Fibroblast of skin of left biceps (primary cell): ENCODE measurements at regions not wholly inside any gene's neighbourhood (a gene's known extent, or its start where the extent isn't known, plus 50 kb on each side); places are given as distances from the start of the nearest gene placed in this dataset.

Source experiments
- DNase-seq, 2 experiments: peaks; one replicate each; pipeline ENCODE4 v3.0.0-alpha.2; 2013; ENCODE audit warnings: low read depth in 2 of 2

DNA sequence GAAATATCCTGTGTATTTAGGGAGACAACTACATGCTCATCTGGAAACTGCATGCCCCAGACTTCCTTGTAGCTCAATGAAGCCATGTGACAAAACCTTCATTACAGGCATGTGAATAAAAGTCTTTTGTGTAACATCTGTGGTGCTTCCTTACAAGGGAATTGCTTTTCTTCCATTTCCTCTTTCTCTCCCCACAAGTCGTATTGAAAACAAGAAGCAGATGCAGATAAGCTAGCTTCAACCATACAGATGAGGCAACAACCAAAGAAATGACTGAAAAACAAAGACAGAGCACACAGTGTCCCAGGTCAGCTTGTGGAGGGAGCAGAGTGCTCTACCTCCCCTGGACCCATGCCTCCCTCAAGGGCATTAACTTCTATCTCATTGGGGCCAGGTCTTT, 115.8 kb upstream of the INPP4B start:
- DNase-seq = no peak

DNA sequence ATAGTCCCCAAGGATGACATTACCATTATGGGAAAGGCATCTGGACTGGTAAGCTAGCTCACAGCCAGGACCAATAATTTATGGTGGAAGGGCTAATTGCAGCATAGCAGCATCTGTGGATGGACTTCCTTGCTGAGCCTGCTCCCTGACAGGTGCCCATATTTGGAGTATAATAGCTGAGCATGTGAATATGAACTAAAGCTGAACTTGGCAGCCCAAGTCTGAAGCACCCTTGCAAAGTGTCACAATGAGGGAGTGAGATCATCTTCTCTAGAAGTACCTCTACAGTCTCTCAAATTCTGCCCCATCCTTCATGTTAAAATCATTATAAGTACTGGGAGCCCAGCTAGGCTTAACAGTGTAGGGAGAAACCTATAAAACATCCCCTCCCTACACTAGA, 128.2 kb upstream of the INPP4B start:
- no peak for DNase-seq

DNA sequence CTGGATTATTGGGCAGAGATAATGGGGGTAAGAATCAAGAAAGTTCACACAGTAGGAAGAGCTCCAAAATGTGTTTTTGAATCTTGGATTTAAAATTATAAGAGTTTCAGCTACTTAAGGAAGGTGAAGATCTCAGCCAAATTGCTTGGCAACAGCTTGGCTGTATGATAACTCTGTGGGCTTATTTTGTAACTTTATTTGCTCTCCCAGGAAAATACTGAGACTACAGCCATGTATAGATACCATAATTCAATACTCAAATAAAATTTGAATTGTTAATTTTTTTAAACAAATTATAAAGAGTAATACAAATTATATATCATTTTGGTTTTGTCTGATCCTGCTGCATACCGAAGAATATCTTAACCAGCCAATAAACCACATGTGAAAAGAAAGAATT, 129.5 kb upstream of the INPP4B start:
- DNase-seq = no peak

GRCh38 chr4:142976482-142976881, 130.4 kb upstream of the INPP4B start:
- DNase-seq = no peak

DNA sequence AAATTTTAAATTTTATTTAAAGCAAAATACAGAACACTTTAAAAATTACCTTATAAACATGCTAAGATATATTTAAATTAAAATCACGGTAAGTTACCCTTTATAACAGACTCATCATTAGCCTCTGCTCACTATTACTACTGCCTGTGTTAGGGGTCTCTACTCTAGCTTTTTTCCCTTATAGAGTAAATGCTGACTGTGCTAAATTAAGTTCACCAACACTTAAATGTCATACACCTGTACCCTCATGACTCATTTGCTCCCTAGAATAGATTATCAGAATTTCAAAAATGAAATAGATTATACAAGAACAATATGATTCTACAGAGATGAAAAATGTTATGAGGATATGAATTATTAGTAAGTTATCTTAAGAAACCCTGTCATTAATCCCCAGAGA, 131.1 kb upstream of the INPP4B start:
- no peak for DNase-seq

DNA sequence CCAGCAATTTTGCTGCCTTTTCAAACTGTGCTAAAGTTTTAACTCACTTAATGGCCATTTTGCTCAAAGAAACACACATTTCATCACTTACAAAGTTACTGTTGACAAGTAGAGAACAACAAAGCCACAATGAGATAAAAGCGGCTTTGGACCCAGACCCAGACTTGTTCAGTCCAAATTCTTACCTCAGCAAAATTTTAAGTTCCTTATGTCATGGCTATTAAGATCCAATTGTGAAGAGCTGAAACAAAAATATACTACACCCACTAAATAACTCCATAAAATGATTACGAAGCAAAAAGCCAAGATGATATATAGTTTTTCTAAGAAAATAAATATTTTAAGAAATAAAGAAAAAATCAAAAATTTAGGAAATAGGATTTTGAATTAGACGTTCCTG, 137.0 kb upstream of the INPP4B start:
- no peak for DNase-seq

DNA sequence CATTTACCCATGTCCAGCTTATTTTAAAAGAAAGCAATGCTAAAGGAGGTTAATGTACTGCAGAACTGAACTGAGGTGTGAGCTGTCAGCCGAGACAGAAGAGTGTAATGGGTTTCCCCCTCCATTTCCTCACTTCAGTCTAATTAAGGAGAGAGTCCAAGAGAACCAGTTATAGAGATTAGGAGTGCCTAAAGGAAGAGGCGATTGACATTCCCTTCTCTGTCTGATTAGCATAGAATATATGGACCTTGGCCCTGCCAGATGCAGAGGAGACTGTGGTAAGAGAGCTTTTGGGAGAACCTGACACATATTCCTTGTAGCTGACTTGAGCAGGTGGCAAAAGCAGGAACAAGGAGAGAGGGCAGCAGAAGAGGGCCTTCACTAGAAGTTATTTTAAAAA, 137.5 kb upstream of the INPP4B start:
- no peak for DNase-seq

GRCh38 chr4:142984871-142985585, 138.9 kb upstream of the INPP4B start:
- DNase-seq = no peak

GRCh38 chr4:143016171-143016570, 168.5 kb upstream of the USP38 start:
- no peak for DNase-seq

GRCh38 chr4:143017210-143017609, 167.5 kb upstream of the USP38 start:
- no peak for DNase-seq

DNA sequence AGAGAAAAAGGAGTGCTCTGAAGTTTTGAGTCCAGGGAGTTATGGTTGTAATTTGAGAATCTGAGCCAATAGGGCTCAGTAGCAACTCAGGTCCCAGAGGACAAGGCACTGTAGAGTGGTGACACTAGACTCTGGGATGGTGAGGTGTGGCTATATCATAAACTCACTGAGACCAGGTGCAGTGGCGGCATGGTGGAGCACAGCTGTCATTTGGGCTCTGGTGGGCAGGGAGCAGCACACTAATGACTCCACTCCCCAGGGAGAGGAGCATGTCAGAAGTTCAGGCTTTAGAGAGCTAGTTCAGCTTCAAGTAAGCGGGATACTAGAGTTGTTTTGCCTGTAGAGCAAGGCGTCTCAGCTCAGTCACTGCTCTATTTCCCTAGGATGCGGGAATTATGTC, 165.4 kb upstream of the USP38 start:
- no peak for DNase-seq

- DNase-seq = no peak
These were observed 163.3 kb upstream of the USP38 start for GRCh38 chr4:143021384-143021783.

- DNase-seq = no peak
These were observed 161.3 kb upstream of the USP38 start for GRCh38 chr4:143023239-143023918.

DNA sequence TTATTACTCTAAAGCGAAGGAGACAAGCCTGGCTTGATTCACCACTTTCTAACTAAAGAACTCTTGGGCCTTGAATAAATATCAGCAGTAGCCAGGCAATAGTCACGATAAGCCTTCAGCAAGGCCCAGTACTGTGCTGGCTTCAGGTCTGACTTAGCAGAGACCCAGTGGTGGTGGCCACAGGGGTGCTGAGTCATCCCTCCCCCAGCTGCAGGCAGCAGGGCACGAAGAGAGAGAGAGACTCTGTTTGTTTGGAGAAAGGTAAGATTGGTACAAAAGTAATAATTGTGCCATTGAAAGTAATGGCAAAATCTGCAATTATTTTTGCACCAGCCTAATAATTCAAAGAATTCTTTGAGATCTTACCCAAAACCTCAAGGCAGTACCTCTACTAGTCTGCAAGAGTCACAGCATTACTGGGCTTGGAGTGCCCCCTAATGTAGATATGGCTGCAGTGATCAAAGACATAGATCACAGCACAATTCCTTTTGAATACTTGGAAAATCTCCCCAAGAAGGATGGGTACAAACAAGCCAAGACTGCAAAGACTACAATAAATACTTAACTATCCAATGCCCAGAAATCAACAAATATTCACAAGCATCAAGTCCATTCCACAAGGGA, 159.5 kb upstream of the USP38 start:
- DNase-seq = peak; percentile 6 to 17

DNA sequence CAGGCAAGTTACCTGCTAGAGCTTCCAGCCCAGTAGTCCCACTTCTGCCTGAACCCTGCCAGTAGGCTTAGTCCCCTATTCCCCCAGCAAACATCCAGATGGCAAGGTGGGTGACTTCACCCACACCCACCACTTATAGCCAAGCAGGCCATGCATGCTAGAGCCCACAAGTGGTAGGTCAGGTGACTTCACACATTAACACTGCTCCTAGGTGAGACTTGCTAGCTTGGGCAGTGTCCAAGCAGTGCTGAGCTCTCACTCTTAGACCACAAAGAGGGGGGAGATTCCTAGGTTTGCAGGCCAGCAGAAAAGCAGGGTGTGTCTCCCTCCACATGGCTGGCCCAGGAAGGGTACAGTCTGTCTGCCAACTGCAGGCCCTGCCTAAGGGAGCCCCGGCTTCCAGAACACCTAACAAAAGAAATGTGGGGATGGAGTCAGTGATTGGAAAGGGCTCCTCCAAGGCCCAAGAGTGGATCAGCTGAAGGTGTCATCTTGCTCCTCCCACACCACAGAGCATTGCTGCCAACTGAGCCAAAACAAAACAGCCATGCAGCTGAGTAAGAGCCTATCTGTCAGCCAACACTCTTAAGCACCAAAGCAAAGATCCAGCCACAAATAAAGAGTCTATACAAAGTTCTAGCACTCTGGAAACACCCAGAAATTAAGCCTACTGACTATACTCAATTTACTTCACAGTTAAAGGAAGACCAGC, 158.1 kb upstream of the USP38 start:
- no peak for DNase-seq

DNA sequence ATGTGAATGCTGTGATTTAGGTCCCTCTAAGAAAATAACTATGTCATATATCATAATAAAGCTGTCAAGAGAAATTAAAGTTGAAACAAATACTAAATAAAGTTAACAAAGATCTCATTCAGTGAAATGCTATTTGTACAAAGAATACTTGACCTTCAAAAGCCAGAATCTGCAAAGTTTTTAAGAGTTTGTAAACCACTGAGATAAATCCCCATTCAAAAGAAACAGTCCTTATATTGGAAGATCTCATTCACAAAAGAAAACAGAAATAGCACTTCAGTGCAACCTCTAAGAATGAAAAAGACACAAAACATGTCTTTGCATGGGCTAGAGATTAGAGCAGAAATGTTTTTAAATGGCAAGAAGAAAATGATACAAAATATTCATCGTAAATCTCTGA, 149.1 kb upstream of the USP38 start:
- DNase-seq = no peak

DNA sequence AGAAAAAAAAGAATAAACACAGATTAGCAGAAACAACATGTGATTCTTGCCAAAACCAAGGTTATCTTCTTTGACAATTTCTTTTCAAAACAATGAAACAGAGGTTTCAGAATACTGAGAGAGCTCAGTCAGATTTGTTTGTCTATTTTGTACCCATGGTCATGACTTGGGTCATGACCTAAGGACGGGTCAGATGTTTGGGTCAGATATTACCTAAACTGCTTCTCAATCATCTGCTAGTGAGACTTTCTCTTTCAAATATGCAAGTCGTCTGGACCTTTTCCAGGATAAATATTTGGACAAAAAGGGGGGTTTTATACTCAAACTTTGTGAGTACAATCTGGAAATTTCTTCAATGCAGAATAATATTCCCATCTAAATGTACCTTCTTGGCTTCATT, 148.3 kb upstream of the USP38 start:
- DNase-seq = no peak

- DNase-seq = no peak
These were observed 138.3 kb upstream of the USP38 start for GRCh38 chr4:143046454-143046853.

DNA sequence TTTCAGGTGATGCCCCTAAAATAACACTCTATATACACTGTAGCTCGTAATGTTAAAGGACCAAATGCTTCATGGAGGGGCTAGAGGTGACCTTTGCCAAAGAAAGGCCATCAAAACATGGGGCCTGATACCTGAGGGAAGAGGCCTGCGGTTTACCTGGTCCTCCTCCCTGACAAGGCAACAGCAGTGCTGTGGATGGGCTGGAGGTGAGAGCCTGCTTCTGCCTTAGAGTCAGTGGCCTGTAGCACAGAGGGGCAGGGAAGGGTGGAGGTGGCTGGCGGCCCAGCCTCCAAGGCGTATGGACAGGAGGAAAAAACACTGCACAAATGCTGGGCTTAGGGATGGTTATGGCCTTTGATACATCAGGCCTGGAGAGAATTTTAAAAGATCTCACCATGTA, 137.8 kb upstream of the USP38 start:
- no peak for DNase-seq

- DNase-seq = no peak
These were observed 129.7 kb upstream of the USP38 start for GRCh38 chr4:143054971-143055370.

DNA sequence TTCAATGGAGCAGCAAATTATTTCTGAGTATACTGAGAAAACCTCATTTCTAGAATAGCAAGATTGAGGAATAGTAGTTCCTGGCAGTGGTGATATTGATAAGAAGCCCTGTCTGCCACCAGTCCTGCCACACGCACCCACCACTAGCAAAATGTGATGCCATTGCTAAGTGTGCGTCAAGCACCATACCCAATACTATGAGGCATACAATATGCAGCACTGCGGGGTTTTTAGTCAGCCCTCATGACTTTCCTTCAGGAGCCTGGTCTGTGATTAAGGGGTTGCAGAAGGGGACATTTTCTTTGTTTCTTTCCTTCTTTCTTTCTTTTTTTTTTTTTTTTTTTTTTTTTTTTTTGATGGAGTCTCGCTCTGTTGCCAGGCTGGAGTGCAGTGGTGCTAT, 128.7 kb upstream of the USP38 start:
- no peak for DNase-seq

DNA sequence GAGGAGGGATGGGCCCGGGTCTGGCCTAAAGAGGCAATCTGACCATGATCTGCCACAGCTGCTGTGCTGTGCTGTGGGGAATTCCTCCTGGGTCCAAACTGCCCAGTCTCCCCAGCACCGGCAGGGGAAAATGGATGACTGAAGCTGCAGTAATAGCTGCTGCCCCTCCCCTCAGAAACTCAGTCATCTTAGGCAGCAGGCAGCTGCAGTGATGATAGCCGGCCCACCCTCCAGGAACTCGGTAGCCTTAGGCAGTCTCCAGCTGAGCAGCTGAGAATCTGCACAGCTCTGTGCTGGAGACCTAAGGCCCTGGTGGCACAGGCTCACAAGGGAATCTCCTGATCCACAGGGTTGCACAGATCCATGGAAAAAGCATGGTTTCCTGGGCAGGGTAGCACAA, 113.4 kb upstream of the USP38 start:
- no peak for DNase-seq

- no peak for DNase-seq
These were observed 108.0 kb upstream of the USP38 start for GRCh38 chr4:143076723-143077122.
